NCI-H128 (cell line): ENCODE measurements at regions not wholly inside any gene's neighbourhood (a gene's known extent, or its start where the extent isn't known, plus 50 kb on each side); places are given as distances from the start of the nearest gene placed in this dataset.
A peak's percentile ranks its signal among the peaks of the same experiment; 100 is the strongest.

Source experiments
- DNase-seq: peaks from one replicate; lab custom pipeline; 2025; ENCODE audit not compliant: unreplicated experiment; lab: John Stamatoyannopoulos, UW

GRCh38 chr16:79498928-79499327 lies 101.6 kb downstream of the MAF start:
- no peak for DNase-seq

GRCh38 chr16:79497606-79498350 lies 102.8 kb downstream of the MAF start:
- no peak for DNase-seq

GRCh38 chr16:79493911-79494310 lies 106.6 kb downstream of the MAF start:
- no peak for DNase-seq

- no peak for DNase-seq
These were observed 108.5 kb downstream of the MAF start for GRCh38 chr16:79492036-79492435.

GRCh38 chr16:79485020-79485419 lies 115.5 kb downstream of the MAF start:
- DNase-seq, result no peak

GRCh38 chr16:79484237-79484636 lies 116.3 kb downstream of the MAF start:
- no peak for DNase-seq

- no peak for DNase-seq
These were observed 117.2 kb downstream of the MAF start for GRCh38 chr16:79483336-79483735.

GRCh38 chr16:79482011-79482410 lies 118.5 kb downstream of the MAF start:
- DNase-seq, result no peak

GRCh38 chr16:79480929-79481328 lies 119.6 kb downstream of the MAF start:
- DNase-seq, result no peak

- no peak for DNase-seq
These were observed 120.5 kb downstream of the MAF start for GRCh38 chr16:79480056-79480455.

GRCh38 chr16:79476580-79476979 lies 124.0 kb downstream of the MAF start:
- DNase-seq, result no peak

- no peak for DNase-seq
These were observed 124.7 kb downstream of the MAF start for GRCh38 chr16:79475841-79476240.

- DNase-seq, result no peak
These were observed 127.1 kb downstream of the MAF start for GRCh38 chr16:79473456-79473855.

- DNase-seq, result no peak
These were observed 128.1 kb downstream of the MAF start for GRCh38 chr16:79472426-79472825.

GRCh38 chr16:79469999-79470398 lies 130.5 kb downstream of the MAF start:
- no peak for DNase-seq

GRCh38 chr16:79468631-79469030 lies 131.9 kb downstream of the MAF start:
- DNase-seq, result no peak

GRCh38 chr16:79468121-79468552 lies 132.4 kb downstream of the MAF start:
- DNase-seq, result no peak

- no peak for DNase-seq
These were observed 134.4 kb downstream of the MAF start for GRCh38 chr16:79466111-79466510.

- DNase-seq, result no peak
These were observed 136.7 kb downstream of the MAF start for GRCh38 chr16:79463841-79464240.

GRCh38 chr16:79456036-79456435 lies 144.5 kb downstream of the MAF start:
- DNase-seq, result no peak

GRCh38 chr16:79452671-79453070 lies 147.9 kb downstream of the MAF start:
- peak; percentile 56 for DNase-seq

- no peak for DNase-seq
These were observed 149.2 kb downstream of the MAF start for GRCh38 chr16:79451196-79451816.

GRCh38 chr16:79449900-79450299 lies 150.6 kb downstream of the MAF start:
- no peak for DNase-seq
